Peyer's patch (tissue), 4 donors: ENCODE measurements at regions not wholly inside any gene's neighbourhood (a gene's known extent, or its start where the extent isn't known, plus 50 kb on each side); places are given as distances from the start of the nearest gene placed in this dataset.

Experiments
- DNase-seq, 3 donors: peaks; one replicate each; pipeline ENCODE4 v3.0.0-alpha.2; 2017 to 2019
- H3K27ac ChIP-seq, 4 donors: fragments of 200-600 bp; sonication (generic); one replicate each; pipeline ENCODE4 v1.5.1; 2016 to 2019
- H3K27me3 ChIP-seq, 2 donors: fragments of 200-600 bp; sonication (generic); one replicate each; pipeline ENCODE4 v1.5.1; 2019
- H3K36me3 ChIP-seq, 3 donors: fragments of 200-600 bp; sonication (generic); one replicate each; pipeline ENCODE4 v1.5.1; 2016 to 2019
- H3K4me1 ChIP-seq, 4 donors: fragments of 200-600 bp; sonication (generic); one replicate each; pipeline ENCODE4 v1.5.1; 2016 to 2019
- H3K4me3 ChIP-seq, 4 donors: fragments of 200-600 bp; sonication (generic); 1 replicate in 3 of 4; 2 replicates in 1 of 4; pipeline ENCODE4 v1.5.1; 2016 to 2019; ENCODE audit warnings: mild to moderate bottlenecking in 1 of 4
- H3K9me3 ChIP-seq, 4 donors: fragments of 200-600 bp; sonication (generic); one replicate each; pipeline ENCODE4 v1.5.1; 2016 to 2019; ENCODE audit warnings: mild to moderate bottlenecking in 1 of 4
- CTCF ChIP-seq, 6 experiments: fragments of 450-650 bp in 4 of 6; fragments of 200-600 bp in 2 of 6; sonication (generic) in 1 of 6; IDR thresholded peaks; one replicate each; pipeline ENCODE4 v1.5.1; 2017 to 2019; ENCODE audit warnings: antibody characterized with exemption in 6 of 6, mild to moderate bottlenecking in 3 of 6, moderate library complexity in 1 of 6
- POLR2A ChIP-seq, 2 donors: fragments of 450-650 bp; IDR thresholded peaks; one replicate each; pipeline ENCODE4 v1.5.1; 2017; ENCODE audit warnings: antibody characterized with exemption in 2 of 2, mild to moderate bottlenecking in 2 of 2, moderate library complexity in 2 of 2

GRCh38 chr13:112143046-112143752 is 76.2 kb downstream of the SOX1 start:
- DNase-seq, result no peak
- Histone ChIP-seq H3K4me1 (no peaks in the 10 kb centered on the region), H3K4me3 (no peak overlapping the region), H3K27me3 (no peaks in the 10 kb centered on the region), H3K27ac (no peak overlapping the region), H3K9me3 (no peaks in the 10 kb centered on the region), H3K36me3 (no peaks in the 10 kb centered on the region)
- TF ChIP-seq CTCF (IDR thresholded peaks at IDR 0.05) (no peak), POLR2A (IDR thresholded peaks at IDR 0.05) (no peak)

DNA sequence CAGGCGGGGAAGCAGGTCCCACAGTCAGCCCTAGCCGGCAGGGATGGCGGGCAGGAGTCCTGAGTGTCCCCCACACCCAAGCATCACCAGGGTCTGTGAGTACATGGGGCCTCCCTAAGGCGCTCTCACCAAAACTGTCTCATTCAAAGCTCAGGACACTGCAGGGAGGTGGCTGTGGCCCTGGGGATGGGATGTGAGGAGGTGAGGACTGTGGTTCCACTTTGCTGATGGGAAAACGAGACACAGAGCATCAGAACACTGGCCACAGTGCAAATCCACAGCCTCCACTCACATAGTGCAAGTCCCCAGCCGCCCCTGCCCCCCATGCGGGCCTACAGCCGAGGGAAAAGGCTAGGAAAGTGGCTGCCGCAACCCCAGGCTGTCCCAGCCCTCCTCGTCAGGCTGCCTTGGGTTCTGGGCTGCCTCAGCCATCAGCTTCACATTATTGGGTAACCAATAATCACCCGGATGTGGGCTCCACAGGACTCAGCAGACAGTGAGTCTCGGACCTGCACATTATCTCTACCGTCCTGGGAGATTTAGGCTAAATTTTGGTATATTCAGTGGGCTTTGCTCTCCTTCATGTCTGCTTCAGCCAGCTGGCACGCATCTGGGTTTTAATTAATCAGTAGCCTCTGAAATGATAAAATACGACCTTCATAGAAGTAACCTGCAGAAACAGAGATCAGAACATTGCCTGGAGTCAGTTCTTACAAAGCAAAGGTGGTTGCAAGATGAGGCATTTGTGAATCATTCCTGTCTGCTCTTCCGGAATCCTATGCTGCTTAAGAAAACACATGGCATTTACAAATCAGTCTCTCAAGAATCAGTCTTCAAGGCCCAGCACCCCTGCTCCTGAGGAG is 77.0 kb downstream of the SOX1 start:
- Histone ChIP-seq H3K36me3 (no peaks in the 10 kb centered on the region), H3K9me3 (no peaks in the 10 kb centered on the region), H3K4me3 (no peak overlapping the region), H3K27ac (no peak overlapping the region), H3K4me1 (no peaks in the 10 kb centered on the region), H3K27me3 (no peaks in the 10 kb centered on the region)
- DNase-seq, result no peak
- TF ChIP-seq CTCF (IDR thresholded peaks at IDR 0.05) (no peak), POLR2A (IDR thresholded peaks at IDR 0.05) (no peak)

DNA sequence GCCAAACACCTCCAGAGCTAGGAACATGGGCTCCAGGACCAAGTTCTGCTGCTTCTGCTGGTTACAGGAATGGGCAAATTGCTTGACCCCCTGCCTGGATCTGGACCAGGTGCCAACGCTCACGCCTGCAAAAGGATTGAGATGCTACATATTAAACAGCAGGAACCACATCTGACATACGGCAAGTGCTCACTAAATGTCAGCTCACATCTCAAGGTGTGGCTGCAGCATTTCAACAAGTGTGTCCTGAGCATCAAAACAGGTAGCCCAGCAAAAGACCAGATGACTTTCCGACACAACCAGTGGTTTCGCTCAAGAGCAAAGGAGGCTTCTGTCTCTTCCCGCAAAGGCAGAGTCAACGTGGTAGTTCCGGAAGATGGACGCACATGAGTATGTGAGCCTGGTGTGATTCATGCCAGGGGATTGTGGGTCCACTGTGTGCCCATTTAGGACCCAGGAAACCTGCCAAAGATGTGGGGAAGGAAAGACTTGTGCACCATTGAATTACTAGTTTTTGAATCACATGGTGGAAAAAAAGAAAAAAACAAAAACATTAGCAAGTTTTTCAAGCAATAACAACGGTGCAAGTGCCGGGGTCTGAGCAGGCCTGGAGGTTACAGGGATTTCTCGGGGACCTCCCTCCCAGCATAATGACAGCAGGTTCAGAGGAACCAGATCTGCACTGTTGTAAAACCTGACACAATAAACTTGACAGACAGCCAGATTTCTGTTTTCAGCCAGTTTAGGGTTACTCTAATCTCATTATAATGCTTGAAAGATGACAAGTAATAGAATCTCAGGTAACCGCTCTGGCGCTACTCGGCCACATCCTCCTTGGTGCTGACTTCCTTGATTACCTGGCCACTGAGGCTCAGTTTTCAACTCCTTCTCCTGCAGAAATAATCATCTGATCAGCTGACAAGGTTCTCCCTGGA is 77.9 kb downstream of the SOX1 start:
- Histone ChIP-seq H3K4me1 (no peaks in the 10 kb centered on the region), H3K27ac (no peak overlapping the region), H3K4me3 (no peak overlapping the region), H3K27me3 (no peaks in the 10 kb centered on the region), H3K9me3 (no peaks in the 10 kb centered on the region), H3K36me3 (no peaks in the 10 kb centered on the region)
- no peak for TF ChIP-seq CTCF (IDR thresholded peaks at IDR 0.05)
- no peak for DNase-seq

DNA sequence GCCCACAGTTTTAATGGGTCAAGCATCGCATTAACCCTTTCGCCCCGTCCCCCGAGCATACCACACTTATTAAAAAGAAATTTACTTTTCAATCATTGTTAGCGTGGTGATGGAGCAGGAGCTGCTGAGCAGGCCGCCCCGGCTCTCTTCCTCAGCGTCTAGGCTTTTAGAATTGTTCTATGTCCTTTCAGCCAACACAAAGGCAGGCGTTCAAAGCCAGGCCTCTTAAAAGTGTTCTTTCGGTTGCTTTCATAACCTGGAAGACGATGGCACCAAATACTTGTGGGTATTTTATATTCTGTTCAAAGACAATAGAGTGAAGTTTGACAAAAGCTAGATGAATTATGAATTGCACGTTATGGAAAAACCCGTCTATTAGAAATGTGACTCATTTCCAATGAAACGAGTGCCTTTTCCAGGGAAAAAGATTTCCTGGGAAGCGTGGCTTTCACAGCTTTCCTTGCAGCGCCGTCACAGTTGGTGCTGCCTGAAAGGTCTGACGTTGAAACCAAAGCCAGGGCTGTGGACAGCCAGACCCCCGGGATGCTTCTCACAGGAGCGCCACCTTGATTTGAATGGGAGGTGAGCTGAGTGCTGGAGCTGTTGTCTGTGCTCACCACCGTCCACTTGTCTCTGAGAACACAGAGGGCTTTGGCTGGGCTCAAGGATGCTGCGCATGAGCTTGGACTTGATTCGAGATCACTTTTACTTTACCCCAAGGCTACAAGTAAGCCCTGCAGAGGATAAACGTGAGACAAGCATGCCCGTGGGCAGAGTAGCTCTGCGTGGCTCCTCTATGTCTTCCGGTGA is 78.8 kb downstream of the SOX1 start:
- no peaks in the 10 kb centered on the region for H3K27me3 ChIP-seq
- TF ChIP-seq CTCF (IDR thresholded peaks at IDR 0.05), result no peak
- no peak for TF ChIP-seq POLR2A (IDR thresholded peaks at IDR 0.05)
- no peak overlapping the region for H3K27ac ChIP-seq
- no peak for DNase-seq
- H3K9me3 ChIP-seq, result no peaks in the 10 kb centered on the region
- no peaks in the 10 kb centered on the region for H3K36me3 ChIP-seq
- H3K4me3 ChIP-seq, result no peak overlapping the region
- H3K4me1 ChIP-seq, result no peaks in the 10 kb centered on the region

- no peak overlapping the region for H3K4me3 ChIP-seq
- H3K36me3 ChIP-seq, result no peaks in the 10 kb centered on the region
- DNase-seq, result no peak
- H3K27me3 ChIP-seq, result no peaks in the 10 kb centered on the region
- no peaks in the 10 kb centered on the region for H3K4me1 ChIP-seq
- H3K9me3 ChIP-seq, result no peaks in the 10 kb centered on the region
- TF ChIP-seq POLR2A (IDR thresholded peaks at IDR 0.05), result no peak
- TF ChIP-seq CTCF (IDR thresholded peaks at IDR 0.05), result no peak
- H3K27ac ChIP-seq, result no peak overlapping the region
These were observed 83.4 kb downstream of the SOX1 start for GRCh38 chr13:112150352-112150751.
